GM18873 (cell line): ENCODE measurements at regions not wholly inside any gene's neighbourhood (a gene's known extent, or its start where the extent isn't known, plus 50 kb on each side); places are given as distances from the start of the nearest gene placed in this dataset.
"Not testable (repeated sequence)": the region's sequence is repeated elsewhere in the genome, so short reads cannot be mapped to it uniquely, and the experiment has no call there.

Experiments
- ATAC-seq: cut with Tn5 transposase; IDR thresholded peaks from one replicate; pipeline ENCODE4 v1.9.1; 2021; ENCODE audit warnings: mild to moderate bottlenecking, moderate library complexity, moderate number of reproducible peaks; ENCODE audit not compliant: unreplicated experiment, low FRiP score

GRCh38 chr16:58793366-58793765 is 59.2 kb upstream of the GOT2 start:
- no peak for ATAC-seq

GRCh38 chr16:58792188-58792587 is 58.1 kb upstream of the GOT2 start:
- ATAC-seq, result no peak

- ATAC-seq, result not testable (repeated sequence)
Measured at GRCh38 chr16:58790816-58791557, 56.9 kb upstream of the GOT2 start.

- no peak for ATAC-seq
Measured at GRCh38 chr16:58789351-58789750, 55.2 kb upstream of the GOT2 start.
